Osteocyte (in vitro differentiated cells): ENCODE measurements at regions not wholly inside any gene's neighbourhood (a gene's known extent, or its start where the extent isn't known, plus 50 kb on each side); places are given as distances from the start of the nearest gene placed in this dataset.
"Not testable (repeated sequence)": the region's sequence is repeated elsewhere in the genome, so short reads cannot be mapped to it uniquely, and the experiment has no call there.

Experiments
- DNase-seq: peaks from one replicate; pipeline ENCODE4 v3.0.0; 2021; ENCODE audit warnings: mixed read lengths; ENCODE audit not compliant: unreplicated experiment; ENCODE audit errors: extremely low spot score
- H3K27ac Mint-ChIP-seq: one replicate; pipeline ENCODE4 v1.8.0; 2021; ENCODE audit warnings: mild to moderate bottlenecking, mixed read lengths; ENCODE audit not compliant: unreplicated experiment
- H3K27me3 Mint-ChIP-seq: one replicate; pipeline ENCODE4 v1.8.0; 2021; ENCODE audit warnings: mixed read lengths; ENCODE audit not compliant: unreplicated experiment
- H3K36me3 Mint-ChIP-seq: one replicate; pipeline ENCODE4 v1.8.0; 2021; ENCODE audit warnings: mixed read lengths; ENCODE audit not compliant: unreplicated experiment
- H3K4me1 Mint-ChIP-seq: one replicate; pipeline ENCODE4 v1.8.0; 2021; ENCODE audit warnings: mixed read lengths; ENCODE audit not compliant: unreplicated experiment
- H3K4me3 Mint-ChIP-seq: one replicate; pipeline ENCODE4 v1.8.0; 2021; ENCODE audit warnings: mild to moderate bottlenecking, moderate library complexity, mixed read lengths; ENCODE audit not compliant: unreplicated experiment
- H3K9me3 Mint-ChIP-seq: one replicate; pipeline ENCODE4 v1.8.0; 2021; ENCODE audit warnings: mixed read lengths; ENCODE audit not compliant: unreplicated experiment
- TF ChIP-seq, protein P1 (sequence below): fragments of 200-600 bp; sonication (generic); IDR thresholded peaks from 2 replicates; pipeline ENCODE4 v1.5.0; 2021; ENCODE audit warnings: antibody characterized with exemption, mild to moderate bottlenecking, moderate library complexity

DNA sequence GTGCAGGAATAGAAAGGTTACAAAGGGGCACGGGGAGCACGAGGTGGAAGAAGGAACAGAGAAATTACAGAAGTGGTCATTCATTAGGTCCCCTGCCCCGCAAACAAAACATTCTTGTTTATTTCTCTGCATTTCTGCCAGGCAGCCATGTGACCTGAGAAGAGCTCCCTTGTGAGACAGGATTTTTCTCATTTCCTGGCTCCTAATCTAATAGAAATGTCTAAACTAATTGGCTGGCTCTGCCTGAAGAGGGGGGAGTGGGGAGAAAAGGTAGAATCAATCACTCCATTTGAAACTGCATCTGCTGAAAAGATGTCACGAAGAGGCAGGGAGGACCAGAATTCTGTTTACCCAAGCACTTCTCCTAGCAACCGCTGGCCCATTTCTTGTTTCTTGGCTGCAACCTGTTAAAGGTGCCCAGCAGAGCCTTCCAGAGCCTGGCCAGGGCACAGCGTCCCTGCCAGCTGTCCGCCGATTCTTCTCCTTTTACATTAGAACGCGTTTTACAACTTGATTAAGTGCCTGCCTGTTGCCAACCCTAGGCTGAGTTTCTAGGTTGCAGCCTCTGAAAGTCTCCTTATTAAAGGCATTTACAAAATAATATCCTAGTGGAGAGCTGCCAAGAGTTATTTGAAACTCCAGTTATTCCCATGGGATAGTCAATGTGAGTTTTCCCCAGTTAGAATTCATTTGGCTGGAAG, 1227.6 kb downstream of the TYW1 start:
- TF ChIP-seq, protein P1, sequence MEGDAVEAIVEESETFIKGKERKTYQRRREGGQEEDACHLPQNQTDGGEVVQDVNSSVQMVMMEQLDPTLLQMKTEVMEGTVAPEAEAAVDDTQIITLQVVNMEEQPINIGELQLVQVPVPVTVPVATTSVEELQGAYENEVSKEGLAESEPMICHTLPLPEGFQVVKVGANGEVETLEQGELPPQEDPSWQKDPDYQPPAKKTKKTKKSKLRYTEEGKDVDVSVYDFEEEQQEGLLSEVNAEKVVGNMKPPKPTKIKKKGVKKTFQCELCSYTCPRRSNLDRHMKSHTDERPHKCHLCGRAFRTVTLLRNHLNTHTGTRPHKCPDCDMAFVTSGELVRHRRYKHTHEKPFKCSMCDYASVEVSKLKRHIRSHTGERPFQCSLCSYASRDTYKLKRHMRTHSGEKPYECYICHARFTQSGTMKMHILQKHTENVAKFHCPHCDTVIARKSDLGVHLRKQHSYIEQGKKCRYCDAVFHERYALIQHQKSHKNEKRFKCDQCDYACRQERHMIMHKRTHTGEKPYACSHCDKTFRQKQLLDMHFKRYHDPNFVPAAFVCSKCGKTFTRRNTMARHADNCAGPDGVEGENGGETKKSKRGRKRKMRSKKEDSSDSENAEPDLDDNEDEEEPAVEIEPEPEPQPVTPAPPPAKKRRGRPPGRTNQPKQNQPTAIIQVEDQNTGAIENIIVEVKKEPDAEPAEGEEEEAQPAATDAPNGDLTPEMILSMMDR, result no peak
- peaks cover 5% of the 10 kb centered on the region for H3K9me3 Mint-ChIP-seq
- DNase-seq, result no peak
- H3K27me3 Mint-ChIP-seq, result no peaks in the 10 kb centered on the region
- H3K4me3 Mint-ChIP-seq, result no peak overlapping the region
- no peak overlapping the region for H3K27ac Mint-ChIP-seq
- no peaks in the 10 kb centered on the region for H3K4me1 Mint-ChIP-seq
- no peaks in the 10 kb centered on the region for H3K36me3 Mint-ChIP-seq

DNA sequence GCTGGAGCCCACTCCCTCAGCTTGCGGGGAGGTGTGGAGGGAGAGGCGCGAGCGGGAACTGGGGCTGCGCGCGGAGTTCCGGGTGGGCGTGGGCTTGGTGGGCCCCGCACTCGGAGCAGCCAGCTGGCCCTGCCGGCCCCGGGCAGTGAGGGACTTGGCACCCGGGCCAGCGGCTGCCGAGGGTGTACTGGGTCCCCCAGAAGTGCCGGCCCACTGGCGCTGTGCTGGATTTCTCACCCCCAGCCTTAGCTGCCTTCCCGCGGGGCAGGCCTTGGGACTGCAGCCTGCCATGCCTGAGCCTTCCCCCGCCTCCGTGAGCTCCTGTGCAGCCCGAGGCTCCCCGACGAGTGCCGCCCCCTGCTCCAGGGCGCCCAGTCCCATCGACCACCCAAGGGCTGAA, 1234.4 kb downstream of the TYW1 start:
- H3K27me3 Mint-ChIP-seq, H3K27ac Mint-ChIP-seq, H3K36me3 Mint-ChIP-seq, H3K4me1 Mint-ChIP-seq, H3K4me3 Mint-ChIP-seq, DNase-seq: not testable (repeated sequence)
- H3K9me3 Mint-ChIP-seq, result peaks cover 18% of the 10 kb centered on the region

DNA sequence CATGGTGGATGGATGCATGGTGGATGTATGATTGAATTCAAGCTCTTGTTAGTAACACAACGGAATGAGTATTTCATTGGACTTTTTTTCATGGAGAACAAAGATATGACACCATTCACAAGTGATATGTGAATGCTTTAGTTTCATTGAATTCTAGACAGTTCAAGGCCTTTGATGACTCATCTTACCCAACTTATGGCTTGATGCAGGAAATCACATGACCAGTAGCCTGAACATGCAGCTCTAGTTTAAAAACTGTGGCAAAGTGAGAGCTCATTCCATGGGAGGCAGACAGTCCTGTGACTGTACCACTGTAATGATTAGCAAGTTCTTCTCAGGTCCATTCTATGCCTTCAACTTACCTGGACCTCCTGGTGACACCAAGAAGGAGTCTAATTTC, 1239.3 kb downstream of the TYW1 start:
- TF ChIP-seq, protein P1, result no peak
- peaks cover 16% of the 10 kb centered on the region for H3K9me3 Mint-ChIP-seq
- H3K27ac Mint-ChIP-seq, result no peak overlapping the region

DNA sequence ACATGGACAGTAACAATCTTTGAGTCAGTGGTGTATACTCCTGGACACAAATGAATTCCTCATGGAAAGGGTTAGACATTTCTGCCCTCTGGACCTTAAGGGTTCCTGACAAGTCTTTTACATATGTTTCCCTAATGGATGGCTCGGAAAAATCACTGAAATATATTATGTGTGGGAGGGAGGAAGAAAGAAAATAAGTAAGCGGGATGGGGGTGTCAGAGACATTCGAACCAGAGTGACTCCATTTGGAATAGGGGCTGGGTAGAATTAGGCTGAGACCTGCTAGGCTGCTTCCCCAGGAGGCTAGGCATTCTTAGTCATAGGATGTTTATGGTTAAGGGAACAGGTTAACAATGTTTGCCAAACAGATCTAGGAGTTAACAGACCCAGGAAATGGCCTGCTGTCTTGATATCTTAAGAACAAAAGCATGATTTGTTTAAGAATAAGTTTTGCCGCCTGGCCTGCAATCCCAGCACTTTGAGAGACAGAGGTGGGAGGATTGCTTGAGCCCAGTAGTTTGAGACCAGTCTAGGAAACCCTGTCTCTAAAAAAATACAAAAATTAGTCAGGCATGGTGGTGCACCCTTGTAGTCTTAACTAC, 1241.7 kb downstream of the TYW1 start:
- Mint-ChIP-seq H3K36me3 (no peaks in the 10 kb centered on the region), H3K9me3 (peaks cover 20% of the 10 kb centered on the region), H3K4me1 (no peaks in the 10 kb centered on the region), H3K27ac (no peak overlapping the region), H3K27me3 (no peaks in the 10 kb centered on the region), H3K4me3 (no peak overlapping the region)
- TF ChIP-seq, protein P1, result no peak
- no peak for DNase-seq

More for the DNA sequence above, 1239.3 kb downstream of the TYW1 start:
- Mint-ChIP-seq H3K36me3 (no peaks in the 10 kb centered on the region), H3K4me1 (no peaks in the 10 kb centered on the region), H3K4me3 (no peak overlapping the region), H3K27me3 (no peaks in the 10 kb centered on the region)
- DNase-seq, result no peak

DNA sequence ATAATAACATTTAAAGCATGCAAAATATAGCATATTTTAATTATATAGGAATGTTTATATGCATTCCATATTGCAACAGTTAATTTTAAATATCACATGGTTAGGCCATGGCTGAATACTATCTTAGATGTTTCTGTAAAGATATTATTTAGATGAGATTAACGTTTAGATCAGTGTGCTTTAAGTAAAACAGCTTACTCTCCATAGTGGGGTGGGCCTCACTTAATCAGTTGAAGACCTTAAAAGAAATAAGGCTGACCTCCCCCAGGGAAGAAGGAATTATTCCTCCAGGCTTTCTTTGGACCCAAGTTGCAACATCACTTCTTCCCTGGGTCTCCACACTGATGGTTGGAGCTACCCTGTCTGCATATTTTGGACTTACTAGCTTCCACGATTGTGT, 1246.5 kb downstream of the TYW1 start:
- no peak overlapping the region for H3K27ac Mint-ChIP-seq
- H3K9me3 Mint-ChIP-seq, result peaks cover 27% of the 10 kb centered on the region
- H3K4me3 Mint-ChIP-seq, result no peak overlapping the region
- TF ChIP-seq, protein P1, result no peak
- no peak for DNase-seq
- no peaks in the 10 kb centered on the region for H3K36me3 Mint-ChIP-seq
- H3K4me1 Mint-ChIP-seq, result no peaks in the 10 kb centered on the region
- no peaks in the 10 kb centered on the region for H3K27me3 Mint-ChIP-seq
